HEK293T (cell line): ENCODE measurements at regions not wholly inside any gene's neighbourhood (a gene's known extent, or its start where the extent isn't known, plus 50 kb on each side); places are given as distances from the start of the nearest gene placed in this dataset.

Experiments
- ARNT ChIP-seq: fragments of 450-650 bp; IDR thresholded peaks from 2 replicates; pipeline ENCODE4 v1.6.1; 2017; ENCODE audit warnings: mild to moderate bottlenecking
- BHLHE40 ChIP-seq: fragments of 450-650 bp; IDR thresholded peaks from 2 replicates; pipeline ENCODE4 v1.6.1; 2016; ENCODE audit warnings: mild to moderate bottlenecking, moderate library complexity, borderline replicate concordance
- CTBP1 ChIP-seq: fragments of 450-650 bp; IDR thresholded peaks from 2 replicates; pipeline ENCODE4 v1.6.1; 2016; ENCODE audit warnings: borderline replicate concordance
- ELF4 ChIP-seq: fragments of 450-650 bp; IDR thresholded peaks from 2 replicates; pipeline ENCODE4 v1.6.1; 2017; ENCODE audit warnings: antibody characterized with exemption
- FOXK2 ChIP-seq: fragments of 450-650 bp; IDR thresholded peaks from 2 replicates; pipeline ENCODE4 v1.6.1; 2016; ENCODE audit warnings: mild to moderate bottlenecking
- FOXM1 ChIP-seq: fragments of 450-650 bp; IDR thresholded peaks from 2 replicates; pipeline ENCODE4 v1.6.1; 2017; ENCODE audit warnings: mild to moderate bottlenecking, borderline replicate concordance
- LEF1 ChIP-seq: fragments of 450-650 bp; IDR thresholded peaks from 2 replicates; pipeline ENCODE4 v1.6.1; 2017; ENCODE audit warnings: mild to moderate bottlenecking, borderline replicate concordance
- NFRKB ChIP-seq: fragments of 450-650 bp; IDR thresholded peaks from 2 replicates; pipeline ENCODE4 v1.6.1; 2016; ENCODE audit warnings: mild to moderate bottlenecking, moderate library complexity
- SP1 ChIP-seq: fragments of 450-650 bp; IDR thresholded peaks from 2 replicates; pipeline ENCODE4 v1.6.1; 2017
- SUZ12 ChIP-seq: fragments of 450-650 bp; IDR thresholded peaks from 2 replicates; pipeline ENCODE4 v1.6.1; 2016; ENCODE audit warnings: mild to moderate bottlenecking
- TARDBP ChIP-seq: fragments of 450-650 bp; IDR thresholded peaks from 2 replicates; pipeline ENCODE4 v1.6.1; 2016
- TF ChIP-seq, protein P1 (sequence below): fragments of 450-650 bp; IDR thresholded peaks from 2 replicates; pipeline ENCODE4 v1.6.1; 2016

DNA sequence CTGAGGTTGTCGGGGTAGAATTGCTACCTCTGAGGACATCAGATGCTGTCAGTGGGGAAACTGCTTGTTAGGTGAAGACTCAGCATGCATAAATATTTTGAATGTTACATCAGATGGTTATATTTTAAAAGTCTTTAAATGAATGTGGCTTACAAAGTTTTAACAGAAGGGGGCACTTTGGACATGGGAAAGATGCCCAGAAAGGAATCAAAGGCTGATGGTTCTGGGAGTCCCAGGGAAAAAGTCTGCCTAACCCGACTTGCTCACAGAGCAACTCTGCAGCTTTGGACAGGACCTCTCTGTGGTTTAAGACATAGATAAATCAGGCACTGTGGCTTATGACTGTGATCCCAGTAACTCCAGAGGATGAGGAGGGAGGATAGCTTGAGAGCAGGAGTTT is 474.9 kb downstream of the ATP23 start:
- TF ChIP-seq LEF1 = no peak
- no peak for TF ChIP-seq SUZ12
- TF ChIP-seq SP1 = no peak
- no peak for TF ChIP-seq BHLHE40
- no peak for TF ChIP-seq CTBP1
- TF ChIP-seq ARNT = no peak
- TF ChIP-seq FOXM1 = no peak
- no peak for TF ChIP-seq ELF4
- no peak for TF ChIP-seq FOXK2
- no peak for TF ChIP-seq NFRKB
- TF ChIP-seq TARDBP = no peak
- TF ChIP-seq, protein P1, sequence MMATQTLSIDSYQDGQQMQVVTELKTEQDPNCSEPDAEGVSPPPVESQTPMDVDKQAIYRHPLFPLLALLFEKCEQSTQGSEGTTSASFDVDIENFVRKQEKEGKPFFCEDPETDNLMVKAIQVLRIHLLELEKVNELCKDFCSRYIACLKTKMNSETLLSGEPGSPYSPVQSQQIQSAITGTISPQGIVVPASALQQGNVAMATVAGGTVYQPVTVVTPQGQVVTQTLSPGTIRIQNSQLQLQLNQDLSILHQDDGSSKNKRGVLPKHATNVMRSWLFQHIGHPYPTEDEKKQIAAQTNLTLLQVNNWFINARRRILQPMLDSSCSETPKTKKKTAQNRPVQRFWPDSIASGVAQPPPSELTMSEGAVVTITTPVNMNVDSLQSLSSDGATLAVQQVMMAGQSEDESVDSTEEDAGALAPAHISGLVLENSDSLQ = no peak
